CD1c-positive myeloid dendritic cell (primary cell): ENCODE measurements at regions not wholly inside any gene's neighbourhood (a gene's known extent, or its start where the extent isn't known, plus 50 kb on each side); places are given as distances from the start of the nearest gene placed in this dataset.

Experiments
- DNase-seq: peaks from one replicate; pipeline ENCODE4 v3.0.0-alpha.2; 2016; ENCODE audit errors: extremely low spot score

- DNase-seq = peak; percentile 39
Measured at GRCh38 chr15:38176155-38176554, 76.5 kb upstream of the SPRED1 start.

GRCh38 chr15:38176691-38177090 lies 75.9 kb upstream of the SPRED1 start:
- DNase-seq = no peak

GRCh38 chr15:38182900-38183299 lies 69.7 kb upstream of the SPRED1 start:
- no peak for DNase-seq

- no peak for DNase-seq
Measured at GRCh38 chr15:38186507-38186906, 66.1 kb upstream of the SPRED1 start.

- no peak for DNase-seq
Measured at GRCh38 chr15:38187630-38188313, 64.9 kb upstream of the SPRED1 start.

- DNase-seq = no peak
Measured at GRCh38 chr15:38189671-38190295, 62.9 kb upstream of the SPRED1 start.

GRCh38 chr15:38190501-38190900 lies 62.1 kb upstream of the SPRED1 start:
- no peak for DNase-seq

GRCh38 chr15:38192496-38192895 lies 60.1 kb upstream of the SPRED1 start:
- DNase-seq = no peak

GRCh38 chr15:38193496-38193895 lies 59.1 kb upstream of the SPRED1 start:
- no peak for DNase-seq

GRCh38 chr15:38195191-38195901 lies 57.3 kb upstream of the SPRED1 start:
- DNase-seq = no peak

GRCh38 chr15:38196076-38196475 lies 56.6 kb upstream of the SPRED1 start:
- DNase-seq = no peak

GRCh38 chr15:38197553-38197952 lies 55.1 kb upstream of the SPRED1 start:
- DNase-seq = no peak

- no peak for DNase-seq
Measured at GRCh38 chr15:38201714-38202113, 50.9 kb upstream of the SPRED1 start.

- DNase-seq = no peak
Measured at GRCh38 chr15:38202361-38202760, 50.3 kb upstream of the SPRED1 start.
